GM13977 (cell line): ENCODE measurements at regions not wholly inside any gene's neighbourhood (a gene's known extent, or its start where the extent isn't known, plus 50 kb on each side); places are given as distances from the start of the nearest gene placed in this dataset.

Experiments used
- DNase-seq: peaks from one replicate; pipeline ENCODE4 v3.0.0; 2012; ENCODE audit warnings: low spot score
- CTCF ChIP-seq: IDR thresholded peaks from 2 replicates; pipeline ENCODE4 v1.5.1; 2012; ENCODE audit warnings: mild to moderate bottlenecking, control low read depth; ENCODE audit not compliant: insufficient read depth; ENCODE audit errors: extremely low read depth, missing control alignments
- in situ Hi-C: fragments of 300-500 bp; cut with MboI; formaldehyde crosslinking; loops from one replicate; pipeline ENCODE4 v1.12.0; 2022; ENCODE audit warnings: low sequenced_read_pairs, low pct_unique_long_range_greater_than_20kb, mixed read lengths, inconsistent platforms; ENCODE audit not compliant: unreplicated experiment

GRCh38 chr5:112668911-112669310, 68.8 kb upstream of the APC start:
- in situ Hi-C loops = no loop called here
- no peak for DNase-seq
- TF ChIP-seq CTCF = no peak

- DNase-seq = no peak
- in situ Hi-C loops = no loop called here
These were observed 68.2 kb upstream of the APC start for GRCh38 chr5:112669328-112669963.

GRCh38 chr5:112671687-112672086, 66.0 kb upstream of the APC start:
- in situ Hi-C loops = no loop called here
- no peak for DNase-seq
- no peak for TF ChIP-seq CTCF

More at GRCh38 chr5:112669328-112669963, 68.2 kb upstream of the APC start:
- TF ChIP-seq CTCF = no peak

- DNase-seq = no peak
- in situ Hi-C loops = no loop called here
- no peak for TF ChIP-seq CTCF
These were observed 56.2 kb upstream of the APC start for GRCh38 chr5:112681481-112681908.

- no peak for TF ChIP-seq CTCF
- no peak for DNase-seq
- in situ Hi-C loops = no loop called here
These were observed 55.0 kb upstream of the APC start for GRCh38 chr5:112682621-112683061.

GRCh38 chr5:112684121-112684520, 53.6 kb upstream of the APC start:
- TF ChIP-seq CTCF = no peak
- no peak for DNase-seq
- in situ Hi-C loops = no loop called here

- in situ Hi-C loops = no loop called here
- no peak for TF ChIP-seq CTCF
- DNase-seq = no peak
These were observed 52.9 kb upstream of the APC start for GRCh38 chr5:112684737-112685136.
